ENCODE measurements at regions not wholly inside any gene's neighbourhood (a gene's known extent, or its start where the extent isn't known, plus 50 kb on each side); places are given as distances from the start of the nearest gene placed in this dataset.

- Histone ChIP-seq H3K4me1 (ENCODE audit: control insufficient read depth in 2 of 2, insufficient read depth in 2 of 2, low read length in 2 of 2) (no peaks in the 10 kb centered on the region), H3K4me3 (ENCODE audit: control extremely low read depth in 1 of 5, extremely low read depth in 1 of 5, insufficient read depth in 1 of 5, low read depth in 2 of 5, low read length in 4 of 5) (no peak overlapping the region), H3K9me3 (ENCODE audit: control extremely low read depth in 1 of 3, control insufficient read depth in 2 of 3, insufficient read depth in 1 of 3, low read length in 2 of 3) (no peaks in the 10 kb centered on the region), H3K36me3 (replicated peaks in 1 of 2; ENCODE audit: control extremely low read depth in 1 of 2, control insufficient read depth in 1 of 2, extremely low read depth in 1 of 2, insufficient read depth in 2 of 2, low read length in 1 of 2) (no peaks in the 10 kb centered on the region), H3K9ac (ENCODE audit: low read length) (no peak overlapping the region), H4K20me1 (ENCODE audit: control insufficient read depth, insufficient read depth, low read length, poor library complexity, severe bottlenecking) (no peaks in the 10 kb centered on the region), H3K27ac (ENCODE audit: low read length in 2 of 2) (no peak overlapping the region), H3K79me2 (ENCODE audit: control insufficient read depth, insufficient read depth, low read length) (no peaks in the 10 kb centered on the region), H2AFZ (ENCODE audit: insufficient read depth, low read depth, low read length, poor library complexity, severe bottlenecking) (no peak overlapping the region), H3K27me3 (replicated peaks in 1 of 4; ENCODE audit: control extremely low read depth in 1 of 4, control insufficient read depth in 3 of 4, insufficient read depth in 4 of 4, low read length in 3 of 4) (no peaks in the 10 kb centered on the region), H3K4me2 (replicated peaks; ENCODE audit: low read depth, low read length, poor library complexity, severe bottlenecking) (no peak overlapping the region)
- no peaks in the 10 kb centered on the region for H3K4me1 Mint-ChIP-seq
- peaks cover 5% of the 10 kb centered on the region for H3K27me3 Mint-ChIP-seq
- ChIA-PET CTCF (no interaction called here), POLR2A (no interaction called here)
- DNase-seq: no peak
- intact Hi-C loops (cut with micrococcal nuclease): no loop called here
- no peak overlapping the region for H3K27ac Mint-ChIP-seq
- no peak for TF ChIP-seq CTCF (IDR thresholded peaks at IDR 0.05)
- no peak for TF ChIP-seq EZH2 (IDR thresholded peaks at IDR 0.05; ENCODE audit: borderline replicate concordance, insufficient read depth, low read depth, low read length, poor library complexity, severe bottlenecking)
- no peak overlapping the region for H3K4me3 Mint-ChIP-seq
- no peak for ATAC-seq (ENCODE audit: low read depth)
- no peaks in the 10 kb centered on the region for H3K9me3 Mint-ChIP-seq (ENCODE audit: insufficient read depth)
- 73% methylated on average over 5 of the region's 5 CpGs for WGBS (ENCODE audit: insufficient coverage)
Measured at GRCh38 chr2:223196331-223196730, 144.3 kb downstream of the KCNE4 start.

GRCh38 chr2:223197046-223197445, 145.1 kb downstream of the KCNE4 start:
- Mint-ChIP-seq H3K27ac (no peak overlapping the region), H3K9me3 (ENCODE audit: insufficient read depth) (no peaks in the 10 kb centered on the region), H3K4me1 (no peaks in the 10 kb centered on the region), H3K27me3 (peaks cover 5% of the 10 kb centered on the region), H3K4me3 (no peak overlapping the region)
- no peak for TF ChIP-seq EZH2 (IDR thresholded peaks at IDR 0.05; ENCODE audit: borderline replicate concordance, insufficient read depth, low read depth, low read length, poor library complexity, severe bottlenecking)
- no peak for TF ChIP-seq CTCF (IDR thresholded peaks at IDR 0.05)
- CTCF ChIA-PET: no interaction called here
- H4K20me1 ChIP-seq (ENCODE audit: control insufficient read depth, insufficient read depth, low read length, poor library complexity, severe bottlenecking): no peaks in the 10 kb centered on the region
- no peak overlapping the region for H3K27ac ChIP-seq (ENCODE audit: low read length in 2 of 2)
- no peak for ATAC-seq (ENCODE audit: low read depth)
- H3K36me3 ChIP-seq (replicated peaks in 1 of 2; ENCODE audit: control extremely low read depth in 1 of 2, control insufficient read depth in 1 of 2, extremely low read depth in 1 of 2, insufficient read depth in 2 of 2, low read length in 1 of 2): no peaks in the 10 kb centered on the region
- no peak overlapping the region for H2AFZ ChIP-seq (ENCODE audit: insufficient read depth, low read depth, low read length, poor library complexity, severe bottlenecking)
- H3K27me3 ChIP-seq (replicated peaks in 1 of 4; ENCODE audit: control extremely low read depth in 1 of 4, control insufficient read depth in 3 of 4, insufficient read depth in 4 of 4, low read length in 3 of 4): no peaks in the 10 kb centered on the region
- intact Hi-C loops (cut with micrococcal nuclease): no loop called here
- no peaks in the 10 kb centered on the region for H3K4me1 ChIP-seq (ENCODE audit: control insufficient read depth in 2 of 2, insufficient read depth in 2 of 2, low read length in 2 of 2)
- H3K79me2 ChIP-seq (ENCODE audit: control insufficient read depth, insufficient read depth, low read length): no peaks in the 10 kb centered on the region
- no peak overlapping the region for H3K9ac ChIP-seq (ENCODE audit: low read length)
- no peak overlapping the region for H3K4me3 ChIP-seq (ENCODE audit: control extremely low read depth in 1 of 5, extremely low read depth in 1 of 5, insufficient read depth in 1 of 5, low read depth in 2 of 5, low read length in 4 of 5)
- H3K9me3 ChIP-seq (ENCODE audit: control extremely low read depth in 1 of 3, control insufficient read depth in 2 of 3, insufficient read depth in 1 of 3, low read length in 2 of 3): no peaks in the 10 kb centered on the region
- 80% methylated on average over 2 of the region's 2 CpGs for WGBS (ENCODE audit: insufficient coverage)
- no peak for DNase-seq
- POLR2A ChIA-PET: no interaction called here
- H3K4me2 ChIP-seq (replicated peaks; ENCODE audit: low read depth, low read length, poor library complexity, severe bottlenecking): no peak overlapping the region

Measured in B cell (primary cell).